HG02798 (cell line): ENCODE measurements at regions not wholly inside any gene's neighbourhood (a gene's known extent, or its start where the extent isn't known, plus 50 kb on each side); places are given as distances from the start of the nearest gene placed in this dataset.
"Not testable (repeated sequence)": the region's sequence is repeated elsewhere in the genome, so short reads cannot be mapped to it uniquely, and the experiment has no call there.

ENCODE experiments used
- ATAC-seq: cut with Tn5 transposase; IDR thresholded peaks from one replicate; pipeline ENCODE4 v1.9.1; 2021; ENCODE audit warnings: mild to moderate bottlenecking; ENCODE audit not compliant: unreplicated experiment, poor library complexity

GRCh38 chr1:245039196-245039595 lies 115.6 kb upstream of the KIF26B start:
- no peak for ATAC-seq

GRCh38 chr1:245036102-245036501 lies 118.7 kb upstream of the KIF26B start:
- ATAC-seq, result no peak

- ATAC-seq, result no peak
Observed at GRCh38 chr1:245031041-245031440, 123.7 kb upstream of the KIF26B start.

- no peak for ATAC-seq
Observed at GRCh38 chr1:245026247-245026646, 128.5 kb upstream of the KIF26B start.

GRCh38 chr1:245025525-245025924 lies 129.3 kb upstream of the KIF26B start:
- no peak for ATAC-seq

GRCh38 chr1:245023222-245023621 lies 131.6 kb upstream of the KIF26B start:
- no peak for ATAC-seq

- no peak for ATAC-seq
Observed at GRCh38 chr1:245019910-245020486, 134.8 kb upstream of the KIF26B start.

- ATAC-seq, result no peak
Observed at GRCh38 chr1:245016700-245017099, 138.1 kb upstream of the KIF26B start.

- ATAC-seq, result no peak
Observed at GRCh38 chr1:245015031-245015430, 139.8 kb upstream of the KIF26B start.

- no peak for ATAC-seq
Observed at GRCh38 chr1:245014247-245015029, 140.3 kb upstream of the KIF26B start.

GRCh38 chr1:245010018-245010614 lies 144.7 kb upstream of the KIF26B start:
- ATAC-seq, result no peak

- no peak for ATAC-seq
Observed at GRCh38 chr1:245008761-245009160, 144.4 kb upstream of the HNRNPU start.

- ATAC-seq, result no peak
Observed at GRCh38 chr1:245007852-245008251, 143.5 kb upstream of the HNRNPU start.

GRCh38 chr1:245003246-245003645 lies 138.9 kb upstream of the HNRNPU start:
- no peak for ATAC-seq

- ATAC-seq, result no peak
Observed at GRCh38 chr1:245001252-245001651, 136.9 kb upstream of the HNRNPU start.

GRCh38 chr1:245000872-245001188 lies 136.5 kb upstream of the HNRNPU start:
- ATAC-seq, result no peak

- not testable (repeated sequence) for ATAC-seq
Observed at GRCh38 chr1:244999644-245000043, 135.3 kb upstream of the HNRNPU start.

- ATAC-seq, result no peak
Observed at GRCh38 chr1:244998717-244999346, 134.5 kb upstream of the HNRNPU start.

- ATAC-seq, result no peak
Observed at GRCh38 chr1:244995602-244996400, 131.5 kb upstream of the HNRNPU start.

GRCh38 chr1:244992833-244993232 lies 128.5 kb upstream of the HNRNPU start:
- no peak for ATAC-seq

- no peak for ATAC-seq
Observed at GRCh38 chr1:244989813-244990212, 125.5 kb upstream of the HNRNPU start.
